ENCODE measurements at regions not wholly inside any gene's neighbourhood (a gene's known extent, or its start where the extent isn't known, plus 50 kb on each side); places are given as distances from the start of the nearest gene placed in this dataset.

DNA sequence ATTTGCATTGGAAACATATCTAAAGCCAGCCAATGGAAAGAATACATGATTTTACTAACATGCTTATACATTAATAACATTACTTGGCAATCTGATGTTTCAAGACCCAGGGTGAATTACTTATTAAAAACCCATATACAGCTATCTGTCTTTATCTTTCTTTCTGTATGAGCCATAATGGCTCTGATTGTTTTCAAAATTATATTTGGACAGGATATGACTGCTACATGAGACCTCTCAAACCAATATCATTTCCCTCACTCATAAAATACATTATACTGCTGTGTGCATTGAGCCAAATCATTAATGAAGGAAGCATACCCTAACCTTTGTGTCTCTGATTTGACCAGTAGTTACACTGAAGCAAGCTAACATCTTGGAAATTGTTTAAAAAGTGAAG, 205.9 kb upstream of the DPYD start:
- TF ChIP-seq POLR2A (IDR thresholded peaks at IDR 0.05) (no peak), EP300 (IDR thresholded peaks at IDR 0.05) (no peak), POLR2AphosphoS5 (IDR thresholded peaks at IDR 0.05) (no peak)
- TF ChIP-seq, protein P1, sequence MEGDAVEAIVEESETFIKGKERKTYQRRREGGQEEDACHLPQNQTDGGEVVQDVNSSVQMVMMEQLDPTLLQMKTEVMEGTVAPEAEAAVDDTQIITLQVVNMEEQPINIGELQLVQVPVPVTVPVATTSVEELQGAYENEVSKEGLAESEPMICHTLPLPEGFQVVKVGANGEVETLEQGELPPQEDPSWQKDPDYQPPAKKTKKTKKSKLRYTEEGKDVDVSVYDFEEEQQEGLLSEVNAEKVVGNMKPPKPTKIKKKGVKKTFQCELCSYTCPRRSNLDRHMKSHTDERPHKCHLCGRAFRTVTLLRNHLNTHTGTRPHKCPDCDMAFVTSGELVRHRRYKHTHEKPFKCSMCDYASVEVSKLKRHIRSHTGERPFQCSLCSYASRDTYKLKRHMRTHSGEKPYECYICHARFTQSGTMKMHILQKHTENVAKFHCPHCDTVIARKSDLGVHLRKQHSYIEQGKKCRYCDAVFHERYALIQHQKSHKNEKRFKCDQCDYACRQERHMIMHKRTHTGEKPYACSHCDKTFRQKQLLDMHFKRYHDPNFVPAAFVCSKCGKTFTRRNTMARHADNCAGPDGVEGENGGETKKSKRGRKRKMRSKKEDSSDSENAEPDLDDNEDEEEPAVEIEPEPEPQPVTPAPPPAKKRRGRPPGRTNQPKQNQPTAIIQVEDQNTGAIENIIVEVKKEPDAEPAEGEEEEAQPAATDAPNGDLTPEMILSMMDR (IDR thresholded peaks at IDR 0.05), result no peak
